IMR-90 (cell line): ENCODE measurements at regions not wholly inside any gene's neighbourhood (a gene's known extent, or its start where the extent isn't known, plus 50 kb on each side); places are given as distances from the start of the nearest gene placed in this dataset.

Source experiments
- ATAC-seq: fragments of 200-7000 bp; cut with Tn5 transposase; 2 replicates; pipeline ENCODE4 v1.9.1; 2020; ENCODE audit warnings: low read depth, mild to moderate bottlenecking, moderate library complexity
- BruUV-seq: library from RNA; stranded (reverse); fragments of 400-500 nt; replicated peaks from 2 replicates; lab custom pipeline; 2021; lab: Mats Ljungman, UMichigan
- CTCF ChIA-PET: fragments of 300-600 bp; formaldehyde crosslinking; extraction: SDS; loops from one replicate; lab custom pipeline; 2021; ENCODE audit warnings: antibody characterized with exemption; lab: Yijun Ruan, JAX
- POLR2A ChIA-PET: fragments of 300-600 bp; sonication (Branson Sonifier 250); formaldehyde crosslinking; loops from one replicate; lab custom pipeline; 2022; ENCODE audit warnings: antibody characterized with exemption; ENCODE audit not compliant: unreplicated experiment; lab: Charles Lee
- DNase-seq: peaks from one replicate; pipeline ENCODE4 v3.0.0; 2013
- H2AFZ ChIP-seq: replicated peaks from 2 replicates; pipeline ENCODE3; 2013; ENCODE audit warnings: low read length, mild to moderate bottlenecking; ENCODE audit not compliant: poor library complexity
- H2AK5ac ChIP-seq: 2 replicates; pipeline ENCODE4 v1.6.1; 2013; ENCODE audit warnings: low read depth, low read length, inconsistent platforms
- H2AK9ac ChIP-seq: replicated peaks from 2 replicates; pipeline ENCODE3; 2013; ENCODE audit warnings: mild to moderate bottlenecking, low read depth, low read length, moderate library complexity; ENCODE audit not compliant: poor library complexity
- H2BK120ac ChIP-seq: 2 replicates; pipeline ENCODE4 v1.6.1; 2013; ENCODE audit warnings: low read depth, low read length, inconsistent platforms
- H2BK15ac ChIP-seq: 3 replicates; pipeline ENCODE4 v1.6.1; 2013; ENCODE audit warnings: low read depth, low read length, inconsistent platforms
- H2BK20ac ChIP-seq: 2 replicates; pipeline ENCODE4 v1.6.1; 2013; ENCODE audit warnings: low read depth, mild to moderate bottlenecking, inconsistent platforms, low read length, moderate library complexity
- H2BK5ac ChIP-seq: 2 replicates; pipeline ENCODE4 v1.6.1; 2013; ENCODE audit warnings: mild to moderate bottlenecking, low read depth, low read length, inconsistent platforms; ENCODE audit not compliant: poor library complexity, severe bottlenecking
- H3K14ac ChIP-seq: replicated peaks from 2 replicates; pipeline ENCODE4 v1.6.1; 2013; ENCODE audit warnings: low read depth, low read length, inconsistent platforms
- H3K18ac ChIP-seq: 2 replicates; pipeline ENCODE4 v1.6.1; 2013; ENCODE audit warnings: low read depth, low read length, control low read depth
- H3K23ac ChIP-seq: 2 replicates; pipeline ENCODE4 v1.6.1; 2013; ENCODE audit warnings: low read depth, low read length, inconsistent platforms
- H3K27ac ChIP-seq: 2 replicates; pipeline ENCODE4 v1.5.1; 2013; ENCODE audit warnings: mild to moderate bottlenecking, control low read depth, low read length; ENCODE audit not compliant: insufficient read depth
- H3K27me3 ChIP-seq: 2 replicates; pipeline ENCODE4 v1.6.1; 2013; ENCODE audit warnings: low read length; ENCODE audit not compliant: control insufficient read depth, insufficient read depth
- H3K36me3 ChIP-seq: 2 replicates; pipeline ENCODE4 v1.6.1; 2013; ENCODE audit warnings: low read length, mixed read lengths; ENCODE audit not compliant: control insufficient read depth, insufficient read depth
- H3K4ac ChIP-seq: 2 replicates; pipeline ENCODE4 v1.6.1; 2013; ENCODE audit warnings: low read depth, low read length, inconsistent platforms
- H3K4me1 ChIP-seq: 2 replicates; pipeline ENCODE4 v1.6.1; 2013; ENCODE audit warnings: low read length, mixed read lengths; ENCODE audit not compliant: control insufficient read depth, insufficient read depth
- H3K4me2 ChIP-seq: 2 replicates; pipeline ENCODE4 v1.6.1; 2013; ENCODE audit warnings: low read depth, mild to moderate bottlenecking, control low read depth, low read length, moderate library complexity
- H3K4me3 ChIP-seq: 2 replicates; pipeline ENCODE4 v1.5.1; 2013; ENCODE audit warnings: low read depth, mild to moderate bottlenecking, control low read depth, low read length, moderate library complexity; ENCODE audit not compliant: insufficient read depth
- H3K56ac ChIP-seq: 2 replicates; pipeline ENCODE4 v1.6.1; 2013; ENCODE audit warnings: low read length, inconsistent platforms; ENCODE audit not compliant: insufficient read depth; ENCODE audit errors: extremely low read depth
- H3K79me1 ChIP-seq, 2 experiments: 2 replicates each; pipeline ENCODE4 v1.6.1; 2013; ENCODE audit warnings: low read length in 2 of 2, inconsistent platforms in 1 of 2, low read depth in 1 of 2
- H3K9ac ChIP-seq: 2 replicates; pipeline ENCODE4 v1.6.1; 2013; ENCODE audit warnings: low read depth, low read length, control low read depth
- H3K9me1 ChIP-seq: 2 replicates; pipeline ENCODE4 v1.6.1; 2013; ENCODE audit warnings: low read length, inconsistent platforms; ENCODE audit not compliant: insufficient read depth
- H3K9me3 ChIP-seq: 2 replicates; pipeline ENCODE4 v1.6.1; 2013; ENCODE audit warnings: low read length; ENCODE audit not compliant: control insufficient read depth, insufficient read depth
- H4K20me1 ChIP-seq: 2 replicates; pipeline ENCODE4 v1.6.1; 2013; ENCODE audit warnings: low read length, inconsistent platforms; ENCODE audit not compliant: insufficient read depth
- H4K5ac ChIP-seq: 2 replicates; pipeline ENCODE4 v1.6.1; 2013; ENCODE audit warnings: mild to moderate bottlenecking, low read depth, low read length, control low read depth
- H4K8ac ChIP-seq, 2 experiments: 2 replicates each; pipeline ENCODE4 v1.6.1; 2013; ENCODE audit warnings: low read depth in 2 of 2, low read length in 2 of 2, control low read depth in 1 of 2, inconsistent platforms in 1 of 2
- H4K91ac ChIP-seq: 2 replicates; pipeline ENCODE4 v1.6.1; 2013; ENCODE audit warnings: low read depth, low read length, inconsistent platforms; ENCODE audit not compliant: insufficient read depth
- BHLHE40 ChIP-seq: fragments of 150-350 bp; IDR thresholded peaks from 2 replicates; pipeline ENCODE4 v1.6.1; 2016; ENCODE audit warnings: mild to moderate bottlenecking, low read depth, low read length
- CEBPB ChIP-seq: IDR thresholded peaks from 2 replicates; pipeline ENCODE4 v1.6.1; 2012; ENCODE audit warnings: low read depth, low read length, improper control_type of control experiment
- CHD1 ChIP-seq: IDR thresholded peaks from 2 replicates; pipeline ENCODE4 v1.6.1; 2012; ENCODE audit warnings: low read depth, low read length, improper control_type of control experiment
- FOS ChIP-seq: fragments of 150-350 bp; IDR thresholded peaks from 2 replicates; pipeline ENCODE4 v1.6.1; 2016; ENCODE audit warnings: low read depth, low read length
- MAZ ChIP-seq: IDR thresholded peaks from 2 replicates; pipeline ENCODE4 v1.6.1; 2012; ENCODE audit warnings: low read depth, mild to moderate bottlenecking, low read length, improper control_type of control experiment, moderate library complexity, borderline replicate concordance
- MXI1 ChIP-seq: IDR thresholded peaks from 2 replicates; pipeline ENCODE4 v1.6.1; 2012; ENCODE audit warnings: low read depth, mild to moderate bottlenecking, low read length, moderate library complexity, borderline replicate concordance
- NFE2L2 ChIP-seq: fragments of 150-350 bp; IDR thresholded peaks from 2 replicates; pipeline ENCODE4 v1.6.1; 2016; ENCODE audit warnings: low read depth, mild to moderate bottlenecking, low read length
- POLR2A ChIP-seq: IDR thresholded peaks from 2 replicates; pipeline ENCODE4 v1.6.1; 2012; ENCODE audit warnings: mild to moderate bottlenecking, low read depth, low read length
- RCOR1 ChIP-seq: IDR thresholded peaks from 2 replicates; pipeline ENCODE4 v1.6.1; 2012; ENCODE audit warnings: mild to moderate bottlenecking, low read length, improper control_type of control experiment; ENCODE audit not compliant: insufficient replicate concordance
- RFX5 ChIP-seq: IDR thresholded peaks from 2 replicates; pipeline ENCODE4 v1.8.0; 2012; ENCODE audit warnings: low read depth, mild to moderate bottlenecking, low read length, moderate library complexity
- WGBS, 2 experiments: methylation state at CpG; one replicate each; pipeline versions ENCODE4 v1.1.5 to v1.1.7; 2013; ENCODE audit warnings: missing lambda C conversion rate in 2 of 2; ENCODE audit not compliant: insufficient read length in 1 of 2; ENCODE audit errors: extremely low coverage in 2 of 2; 5-methylcytosine and 5-hydroxymethylcytosine counted together
- dilution Hi-C: fragments of 300-500 bp; cut with HindIII; formaldehyde crosslinking; loops from one replicate; pipeline ENCODE4 v1.14.3; 2018; ENCODE audit warnings: low sequenced_read_pairs; ENCODE audit not compliant: unreplicated experiment
- in situ Hi-C: fragments of 300-500 bp; cut with MboI; formaldehyde crosslinking; loops from 3 replicates; pipeline ENCODE4 v1.14.3; 2019; ENCODE audit warnings: low sequenced_read_pairs, inconsistent platforms, mixed read lengths
- intact Hi-C: fragments of 100-400 bp; cut with micrococcal nuclease; formaldehyde crosslinking; loops from 2 replicates; pipeline ENCODE4 v1.10.0; 2022
- TF ChIP-seq, protein P1 (sequence below): fragments of 150-350 bp; IDR thresholded peaks from 2 replicates; pipeline ENCODE4 v1.6.1; 2017; ENCODE audit warnings: mild to moderate bottlenecking, antibody characterized with exemption, low read length, low read depth
- TF ChIP-seq, protein P2 (sequence below): conservative IDR thresholded peaks from 2 replicates; pipeline ENCODE4 v1.5.1; 2012; ENCODE audit warnings: mild to moderate bottlenecking, low read depth, low read length, improper control_type of control experiment

DNA sequence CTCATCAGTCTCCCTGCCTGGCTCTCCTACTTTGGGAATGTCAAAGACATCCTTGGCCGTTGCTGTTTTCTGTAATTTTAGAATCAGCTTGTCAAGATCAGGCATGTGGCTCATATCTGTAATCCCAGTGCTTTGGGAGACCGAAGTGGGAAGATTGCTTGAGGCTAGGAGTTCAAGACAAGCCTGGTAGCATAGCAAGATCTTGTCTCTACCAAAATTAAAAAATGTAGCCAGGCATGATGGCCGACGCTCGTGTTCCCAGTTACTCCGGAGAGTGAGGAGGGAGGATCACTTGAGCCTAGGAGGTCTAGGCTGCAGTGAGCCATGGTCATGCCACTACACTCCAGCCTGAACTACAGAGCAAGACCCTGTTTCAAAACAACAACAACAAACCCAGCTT is 144.0 kb upstream of the ATP10A start:
- Histone ChIP-seq H2BK20ac (no peak overlapping the region), H3K27ac (no peak overlapping the region), H3K27me3 (no peaks in the 10 kb centered on the region; the same call in none of the 2 replicates), H2BK5ac (no peak overlapping the region), H4K8ac (no peak overlapping the region), H3K56ac (no peak overlapping the region), H3K36me3 (no peaks in the 10 kb centered on the region), H4K20me1 (no peaks in the 10 kb centered on the region), H2BK15ac (no peak overlapping the region), H3K23ac (no peak overlapping the region), H2BK120ac (no peak overlapping the region), H2AK5ac (no peak overlapping the region), H3K9me3 (no peaks in the 10 kb centered on the region), H3K9ac (no peak overlapping the region), H3K18ac (no peak overlapping the region), H4K91ac (no peak overlapping the region), H3K79me1 (no peaks in the 10 kb centered on the region), H3K4me2 (no peak overlapping the region), H3K14ac (no peak overlapping the region), H3K4me1 (no peaks in the 10 kb centered on the region), H3K9me1 (no peaks in the 10 kb centered on the region), H2AFZ (no peak overlapping the region), H3K4ac (no peak overlapping the region), H4K5ac (no peak overlapping the region), H3K4me3 (no peak overlapping the region), H2AK9ac (no peak overlapping the region)
- POLR2A ChIA-PET, result no interaction called here
- ATAC-seq, result no peak
- dilution Hi-C loops, result no loop called here
- no peak for DNase-seq
- BruUV-seq, result no TSS peak
- TF ChIP-seq NFE2L2 (no peak), RCOR1 (no peak), RFX5 (no peak), MAZ (no peak), BHLHE40 (no peak), CHD1 (no peak), MXI1 (no peak), CEBPB (no peak), POLR2A (no peak), FOS (no peak)
- TF ChIP-seq, protein P1, sequence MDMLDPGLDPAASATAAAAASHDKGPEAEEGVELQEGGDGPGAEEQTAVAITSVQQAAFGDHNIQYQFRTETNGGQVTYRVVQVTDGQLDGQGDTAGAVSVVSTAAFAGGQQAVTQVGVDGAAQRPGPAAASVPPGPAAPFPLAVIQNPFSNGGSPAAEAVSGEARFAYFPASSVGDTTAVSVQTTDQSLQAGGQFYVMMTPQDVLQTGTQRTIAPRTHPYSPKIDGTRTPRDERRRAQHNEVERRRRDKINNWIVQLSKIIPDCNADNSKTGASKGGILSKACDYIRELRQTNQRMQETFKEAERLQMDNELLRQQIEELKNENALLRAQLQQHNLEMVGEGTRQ, result no peak
- TF ChIP-seq, protein P2, sequence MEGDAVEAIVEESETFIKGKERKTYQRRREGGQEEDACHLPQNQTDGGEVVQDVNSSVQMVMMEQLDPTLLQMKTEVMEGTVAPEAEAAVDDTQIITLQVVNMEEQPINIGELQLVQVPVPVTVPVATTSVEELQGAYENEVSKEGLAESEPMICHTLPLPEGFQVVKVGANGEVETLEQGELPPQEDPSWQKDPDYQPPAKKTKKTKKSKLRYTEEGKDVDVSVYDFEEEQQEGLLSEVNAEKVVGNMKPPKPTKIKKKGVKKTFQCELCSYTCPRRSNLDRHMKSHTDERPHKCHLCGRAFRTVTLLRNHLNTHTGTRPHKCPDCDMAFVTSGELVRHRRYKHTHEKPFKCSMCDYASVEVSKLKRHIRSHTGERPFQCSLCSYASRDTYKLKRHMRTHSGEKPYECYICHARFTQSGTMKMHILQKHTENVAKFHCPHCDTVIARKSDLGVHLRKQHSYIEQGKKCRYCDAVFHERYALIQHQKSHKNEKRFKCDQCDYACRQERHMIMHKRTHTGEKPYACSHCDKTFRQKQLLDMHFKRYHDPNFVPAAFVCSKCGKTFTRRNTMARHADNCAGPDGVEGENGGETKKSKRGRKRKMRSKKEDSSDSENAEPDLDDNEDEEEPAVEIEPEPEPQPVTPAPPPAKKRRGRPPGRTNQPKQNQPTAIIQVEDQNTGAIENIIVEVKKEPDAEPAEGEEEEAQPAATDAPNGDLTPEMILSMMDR, result no peak
- WGBS, 2 experiments, result 40% methylated on average over 1 of the region's 6 CpGs; no CpG with 5 or more reads in 1 of the 2 experiments
- intact Hi-C loops, result no loop called here
- CTCF ChIA-PET, result no interaction called here
- in situ Hi-C loops, result no loop called here
